Prostate gland (tissue), 2 donors: ENCODE measurements at regions not wholly inside any gene's neighbourhood (a gene's known extent, or its start where the extent isn't known, plus 50 kb on each side); places are given as distances from the start of the nearest gene placed in this dataset.
"Not testable (repeated sequence)": the region's sequence is repeated elsewhere in the genome, so short reads cannot be mapped to it uniquely, and the experiment has no call there.

Experiments
- DNase-seq: peaks from one replicate; pipeline ENCODE4 v3.0.0-alpha.2; 2019; ENCODE audit warnings: low spot score
- H3K27ac ChIP-seq, 2 donors: fragments of 200-600 bp; sonication (generic); 2 replicates each; pipeline ENCODE4 v1.5.1; 2017 to 2019
- H3K27me3 ChIP-seq: fragments of 200-600 bp; sonication (generic); replicated peaks from 2 replicates; pipeline ENCODE4 v1.5.1; 2019; ENCODE audit not compliant: insufficient read depth
- H3K36me3 ChIP-seq, 2 donors: fragments of 200-600 bp; sonication (generic); 1 replicate in 1 of 2; 2 replicates in 1 of 2; pipeline versions ENCODE4 v1.5.1 to v1.8.1; 2017 to 2019
- H3K4me1 ChIP-seq: fragments of 200-600 bp; sonication (generic); replicated peaks from 2 replicates; pipeline ENCODE4 v1.5.1; 2019
- H3K4me3 ChIP-seq, 2 donors: fragments of 200-600 bp; sonication (generic); 2 replicates each; pipeline ENCODE4 v1.5.1; 2017 to 2019
- H3K9me3 ChIP-seq: fragments of 200-600 bp; sonication (generic); 2 replicates; pipeline ENCODE4 v1.5.1; 2017
- POLR2A ChIP-seq: fragments of 450-650 bp; IDR thresholded peaks from one replicate; pipeline ENCODE4 v1.6.1; 2016; ENCODE audit warnings: antibody characterized with exemption, mild to moderate bottlenecking
- POLR2AphosphoS5 ChIP-seq: sonication (generic); formaldehyde crosslinking; IDR thresholded peaks from one replicate; pipeline ENCODE4 v1.6.1; 2017; ENCODE audit warnings: antibody characterized with exemption
- WGBS: methylation state at CpG from one replicate; pipeline ENCODE4 v1.1.5; 2018; 5-methylcytosine and 5-hydroxymethylcytosine counted together
- intact Hi-C: fragments of 100-400 bp; cut with DNase I; formaldehyde crosslinking; loops from one replicate; pipeline ENCODE4 v1.14.2; 2022
- TF ChIP-seq, protein P1 (sequence below), 4 experiments: fragments of 200-600 bp in 2 of 4; fragments of 450-650 bp in 2 of 4; sonication (generic) in 2 of 4; IDR thresholded peaks; 1 replicate in 3 of 4; 2 replicates in 1 of 4; pipeline ENCODE4 v1.5.1; 2016 to 2019; ENCODE audit warnings: antibody characterized with exemption in 4 of 4, mild to moderate bottlenecking in 2 of 4, moderate library complexity in 2 of 4

- no peak overlapping the region for H3K27ac ChIP-seq
These were observed 71.6 kb downstream of the TFAP2A start for GRCh38 chr6:10343320-10343719.

DNA sequence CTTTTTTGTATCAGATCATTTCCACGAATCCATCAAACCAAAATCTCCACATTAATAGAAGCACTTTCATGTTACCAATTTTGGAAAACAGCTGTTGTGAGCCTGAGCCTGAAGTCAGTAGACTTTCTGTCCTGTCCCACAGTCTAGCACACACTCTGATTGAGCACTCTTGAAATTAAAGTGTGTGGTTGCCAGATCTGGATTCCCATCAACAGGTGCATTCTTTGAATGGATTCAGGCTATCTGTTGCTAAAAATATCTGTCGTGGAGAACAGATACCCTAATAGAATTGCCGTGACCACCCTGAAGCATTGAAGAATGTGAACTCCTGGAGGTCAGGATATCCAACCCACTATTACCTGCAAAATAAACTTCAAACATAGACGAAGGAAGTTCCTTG, 73.3 kb downstream of the TFAP2A start:
- no peaks in the 10 kb centered on the region for H3K27me3 ChIP-seq
- H3K4me3 ChIP-seq, result no peak overlapping the region
- 68% methylated on average over 4 of the region's 4 CpGs for WGBS
- no peak for DNase-seq
- H3K4me1 ChIP-seq, result no peaks in the 10 kb centered on the region
- H3K36me3 ChIP-seq, result no peaks in the 10 kb centered on the region
- no peak overlapping the region for H3K27ac ChIP-seq
- intact Hi-C loops, result no loop called here
- no peak for TF ChIP-seq POLR2AphosphoS5
- TF ChIP-seq, protein P1, sequence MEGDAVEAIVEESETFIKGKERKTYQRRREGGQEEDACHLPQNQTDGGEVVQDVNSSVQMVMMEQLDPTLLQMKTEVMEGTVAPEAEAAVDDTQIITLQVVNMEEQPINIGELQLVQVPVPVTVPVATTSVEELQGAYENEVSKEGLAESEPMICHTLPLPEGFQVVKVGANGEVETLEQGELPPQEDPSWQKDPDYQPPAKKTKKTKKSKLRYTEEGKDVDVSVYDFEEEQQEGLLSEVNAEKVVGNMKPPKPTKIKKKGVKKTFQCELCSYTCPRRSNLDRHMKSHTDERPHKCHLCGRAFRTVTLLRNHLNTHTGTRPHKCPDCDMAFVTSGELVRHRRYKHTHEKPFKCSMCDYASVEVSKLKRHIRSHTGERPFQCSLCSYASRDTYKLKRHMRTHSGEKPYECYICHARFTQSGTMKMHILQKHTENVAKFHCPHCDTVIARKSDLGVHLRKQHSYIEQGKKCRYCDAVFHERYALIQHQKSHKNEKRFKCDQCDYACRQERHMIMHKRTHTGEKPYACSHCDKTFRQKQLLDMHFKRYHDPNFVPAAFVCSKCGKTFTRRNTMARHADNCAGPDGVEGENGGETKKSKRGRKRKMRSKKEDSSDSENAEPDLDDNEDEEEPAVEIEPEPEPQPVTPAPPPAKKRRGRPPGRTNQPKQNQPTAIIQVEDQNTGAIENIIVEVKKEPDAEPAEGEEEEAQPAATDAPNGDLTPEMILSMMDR (IDR thresholded peaks at IDR 0.05), result no peak
- TF ChIP-seq POLR2A, result no peak
- H3K9me3 ChIP-seq, result no peaks in the 10 kb centered on the region

More at GRCh38 chr6:10343320-10343719, 71.6 kb downstream of the TFAP2A start:
- no peak overlapping the region for H3K4me3 ChIP-seq
- TF ChIP-seq, protein P1 (IDR thresholded peaks at IDR 0.05), result no peak
- TF ChIP-seq POLR2AphosphoS5 (no peak), POLR2A (no peak)
- no peaks in the 10 kb centered on the region for H3K9me3 ChIP-seq
- 69% methylated on average over 4 of the region's 4 CpGs for WGBS
- no peak for DNase-seq
- no peaks in the 10 kb centered on the region for H3K4me1 ChIP-seq
- H3K36me3 ChIP-seq, result no peaks in the 10 kb centered on the region
- H3K27me3 ChIP-seq, result no peaks in the 10 kb centered on the region
- intact Hi-C loops, result no loop called here

- no peak for DNase-seq
- H3K36me3 ChIP-seq, result no peaks in the 10 kb centered on the region
- intact Hi-C loops, result no loop called here
- no peaks in the 10 kb centered on the region for H3K27me3 ChIP-seq
- WGBS, result 59% methylated on average over 16 of the region's 16 CpGs
- TF ChIP-seq POLR2AphosphoS5, result no peak
- no peak for TF ChIP-seq POLR2A
- TF ChIP-seq, protein P1 (IDR thresholded peaks at IDR 0.05), result no peak
- H3K4me3 ChIP-seq, result no peak overlapping the region
- no peak overlapping the region for H3K27ac ChIP-seq
- no peaks in the 10 kb centered on the region for H3K9me3 ChIP-seq
- H3K4me1 ChIP-seq, result no peaks in the 10 kb centered on the region
These were observed 76.7 kb downstream of the TFAP2A start for GRCh38 chr6:10338151-10338550.

DNA sequence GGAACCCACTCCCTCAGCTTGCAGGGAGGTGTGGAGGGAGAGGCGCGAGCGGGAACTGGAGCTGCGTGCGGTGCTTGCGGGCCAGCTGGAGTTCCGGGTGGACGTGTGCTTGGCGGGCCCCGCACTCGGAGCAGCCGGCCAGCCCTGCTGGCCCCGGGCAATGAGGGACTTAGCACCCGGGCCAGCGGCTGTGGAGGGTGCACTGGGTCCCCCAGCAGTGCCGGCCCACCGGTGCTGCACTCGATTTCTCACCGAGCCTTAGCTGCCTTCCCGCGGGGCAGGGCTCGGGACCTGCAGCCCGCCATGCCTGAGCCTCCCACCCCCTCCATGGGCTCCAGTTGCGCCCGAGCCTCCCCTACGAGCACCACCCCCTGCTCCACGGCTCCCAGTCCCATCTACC, 77.5 kb downstream of the TFAP2A start:
- H3K9me3 ChIP-seq, H3K27ac ChIP-seq, H3K36me3 ChIP-seq, H3K4me3 ChIP-seq, H3K4me1 ChIP-seq, DNase-seq, H3K27me3 ChIP-seq, intact Hi-C loops: not testable (repeated sequence)
- 96% methylated on average over 27 of the region's 27 CpGs for WGBS

DNA sequence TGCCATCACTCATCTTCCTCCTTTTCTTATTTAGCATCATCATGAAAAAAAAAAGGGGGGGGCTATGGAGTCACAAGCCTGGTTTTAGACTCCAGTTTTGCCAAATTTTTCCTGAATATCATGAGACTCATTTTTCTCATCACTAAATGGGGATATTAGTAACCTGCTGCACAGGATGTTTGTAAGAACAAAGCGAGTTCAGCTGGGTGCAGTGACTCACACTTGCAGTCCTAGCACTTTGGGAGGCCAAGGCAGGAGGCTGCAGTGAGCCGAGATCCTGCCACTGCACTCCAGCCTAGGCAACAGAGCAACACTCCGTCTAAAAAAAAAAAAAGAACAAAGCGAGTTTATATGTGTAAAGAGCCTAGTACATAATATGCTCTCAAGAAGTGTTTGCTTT, 82.8 kb downstream of the TFAP2A start:
- WGBS, result 78% methylated on average over 4 of the region's 4 CpGs
- TF ChIP-seq POLR2AphosphoS5 (no peak), POLR2A (no peak)
- TF ChIP-seq, protein P1 (IDR thresholded peaks at IDR 0.05), result no peak
- H3K4me1 ChIP-seq, result no peaks in the 10 kb centered on the region
- DNase-seq, result no peak
- H3K27ac ChIP-seq, result no peak overlapping the region
- no peaks in the 10 kb centered on the region for H3K9me3 ChIP-seq
- no peak overlapping the region for H3K4me3 ChIP-seq
- no peaks in the 10 kb centered on the region for H3K36me3 ChIP-seq
- intact Hi-C loops, result no loop called here
- H3K27me3 ChIP-seq, result no peaks in the 10 kb centered on the region
